Aorta (tissue), 5 donors: ENCODE measurements at regions not wholly inside any gene's neighbourhood (a gene's known extent, or its start where the extent isn't known, plus 50 kb on each side); places are given as distances from the start of the nearest gene placed in this dataset.

Source experiments
- ATAC-seq: fragments of 200-7000 bp; cut with Tn5 transposase; one replicate; pipeline ENCODE4 v1.9.1; 2022; ENCODE audit warnings: moderate library complexity; ENCODE audit not compliant: low FRiP score
- DNase-seq, 2 donors: peaks; one replicate each; pipeline ENCODE4 v3.0.0-alpha.2; 2020
- H3K27ac ChIP-seq, 2 donors: one replicate each; pipeline ENCODE4 v1.5.1; 2013; ENCODE audit warnings: low read length in 2 of 2, mild to moderate bottlenecking in 2 of 2, moderate library complexity in 2 of 2, control low read depth in 1 of 2, inconsistent platforms in 1 of 2, low read depth in 1 of 2
- H3K27me3 ChIP-seq, 2 donors: one replicate each; pipeline ENCODE4 v1.6.1; 2013; ENCODE audit warnings: control low read depth in 1 of 2, low read length in 1 of 2, mild to moderate bottlenecking in 1 of 2, moderate library complexity in 1 of 2; ENCODE audit not compliant: insufficient read depth in 2 of 2, control insufficient read depth in 1 of 2
- H3K36me3 ChIP-seq, 2 donors: one replicate each; pipeline ENCODE4 v1.6.1; 2013; ENCODE audit warnings: control low read depth in 1 of 2, low read length in 1 of 2, mild to moderate bottlenecking in 1 of 2; ENCODE audit not compliant: insufficient read depth in 2 of 2, control insufficient read depth in 1 of 2
- H3K4me1 ChIP-seq, 2 donors: one replicate each; pipeline ENCODE4 v1.6.1; 2013; ENCODE audit warnings: low read length in 2 of 2, control low read depth in 1 of 2, mild to moderate bottlenecking in 1 of 2, moderate library complexity in 1 of 2; ENCODE audit not compliant: insufficient read depth in 2 of 2, control insufficient read depth in 1 of 2
- H3K4me3 ChIP-seq, 2 donors: one replicate each; pipeline ENCODE4 v1.5.1; 2013; ENCODE audit warnings: low read length in 2 of 2, control low read depth in 1 of 2, mild to moderate bottlenecking in 1 of 2
- H3K9me3 ChIP-seq: one replicate; pipeline ENCODE4 v1.6.1; 2013; ENCODE audit warnings: mild to moderate bottlenecking, low read length; ENCODE audit not compliant: control insufficient read depth
- WGBS, 2 donors: extraction: QIAGEN DNeasy Blood & Tissue Kit; methylation state at CpG; one replicate each; pipeline ENCODE4 v1.1.7; 2013; 5-methylcytosine and 5-hydroxymethylcytosine counted together
- intact Hi-C, 2 donors: fragments of 100-400 bp; cut with DNase I; formaldehyde crosslinking; loops; one replicate each; pipeline versions ENCODE4 v1.14.2 to v1.15.0; 2022
- donor health status: healthy with polysubstance abuse.
- donor health status: Bipolar disorder and iron deficiency.
- donor health status: DM: no; HTN: no; CAD: no.
- donor health status: DM: no; HTN: no; CAD: no.
- donor health status: DM: yes; HTN: yes; CAD: no.

DNA sequence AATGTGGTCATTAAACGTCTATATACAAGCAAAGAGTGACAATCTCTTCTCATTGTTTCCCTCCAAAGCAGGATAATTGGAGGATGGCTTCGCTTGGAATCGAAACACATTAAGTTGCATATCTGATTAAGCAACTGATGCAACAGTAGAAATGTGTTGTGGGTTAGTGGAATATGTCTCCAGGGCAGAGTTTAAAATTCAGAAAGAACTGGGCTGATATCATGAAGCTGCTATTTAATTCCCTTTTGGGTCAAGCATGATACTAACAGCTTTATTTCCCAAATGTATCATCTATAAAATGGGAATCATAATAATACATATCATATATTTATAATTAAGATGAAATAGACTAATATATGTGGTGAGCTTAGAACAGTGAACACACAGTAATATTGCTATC is 1763.0 kb upstream of the C9orf72 start:
- DNase-seq (no peak), ATAC-seq (no peak)
- no peaks in the 10 kb centered on the region for H3K4me1 ChIP-seq
- H3K36me3 ChIP-seq: no peaks in the 10 kb centered on the region
- no peak overlapping the region for H3K27ac ChIP-seq
- H3K27me3 ChIP-seq: no peaks in the 10 kb centered on the region
- WGBS, 2 donors: 81 to 88% methylated on average over 3 of the region's 3 CpGs
- intact Hi-C loops: loop anchor here in 1 of 2 donors (10.0 kb wide), 1 partner anchor 89 kb away; no protein-coding TSS in a partner anchor
- no peak overlapping the region for H3K4me3 ChIP-seq
- no peaks in the 10 kb centered on the region for H3K9me3 ChIP-seq

DNA sequence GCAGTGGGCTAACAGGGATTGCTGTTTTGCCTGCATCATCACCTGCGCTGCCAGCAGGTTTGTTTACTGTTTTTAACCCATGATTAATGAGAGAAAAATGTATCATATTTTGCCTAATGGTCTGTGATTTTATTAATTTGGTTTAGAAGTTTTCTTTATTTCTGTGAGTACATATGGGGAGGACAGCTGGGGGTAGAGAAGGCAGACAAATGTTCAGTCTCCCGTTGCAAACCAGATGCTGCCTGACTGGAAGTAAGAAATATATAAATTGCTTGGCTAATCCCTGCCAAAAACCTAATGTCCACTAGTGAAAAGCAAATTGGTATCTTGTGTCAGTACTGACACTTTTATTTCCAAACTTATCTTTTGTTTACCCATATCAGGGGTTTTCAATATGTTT is 1766.1 kb upstream of the C9orf72 start:
- WGBS, 2 donors: 50 to 53% methylated on average over 2 of the region's 2 CpGs
- intact Hi-C loops: loop anchor here in 1 of 2 donors (10.0 kb wide), 1 partner anchor 85 kb away; no protein-coding TSS in a partner anchor

DNA sequence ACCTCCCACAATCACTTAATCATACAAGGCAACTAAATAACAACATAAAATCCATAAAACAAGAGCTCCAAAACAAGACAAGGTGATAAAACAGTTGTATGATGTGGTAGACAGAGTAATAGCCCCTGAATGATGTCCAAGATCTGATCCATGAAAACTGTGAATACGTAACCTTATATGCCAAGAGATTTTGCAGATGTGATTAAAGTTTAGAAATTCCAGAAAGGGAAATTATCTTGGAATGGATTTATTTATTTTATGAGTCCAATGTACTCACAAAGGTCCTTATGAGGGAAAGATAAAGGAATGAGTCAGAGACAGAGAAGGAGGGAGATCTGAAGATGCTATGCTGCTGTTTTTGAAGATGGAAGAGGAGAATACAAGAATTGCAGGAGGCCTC is 1775.7 kb upstream of the C9orf72 start:
- 54 to 84% methylated on average over 1 of the region's 1 CpG for WGBS, 2 donors
- Histone ChIP-seq H3K9me3 (no peaks in the 10 kb centered on the region), H3K4me3 (no peak overlapping the region), H3K27me3 (no peaks in the 10 kb centered on the region), H3K36me3 (no peaks in the 10 kb centered on the region), H3K27ac (no peak overlapping the region), H3K4me1 (no peaks in the 10 kb centered on the region)
- no peak for ATAC-seq
- no peak for DNase-seq
- intact Hi-C loops: no loop called here

More for the DNA sequence above, 1766.1 kb upstream of the C9orf72 start:
- ATAC-seq (no peak), DNase-seq (no peak)
- H3K9me3 ChIP-seq: no peaks in the 10 kb centered on the region
- H3K36me3 ChIP-seq: no peaks in the 10 kb centered on the region
- no peaks in the 10 kb centered on the region for H3K4me1 ChIP-seq
- H3K4me3 ChIP-seq: no peak overlapping the region
- no peaks in the 10 kb centered on the region for H3K27me3 ChIP-seq
- H3K27ac ChIP-seq: no peak overlapping the region

DNA sequence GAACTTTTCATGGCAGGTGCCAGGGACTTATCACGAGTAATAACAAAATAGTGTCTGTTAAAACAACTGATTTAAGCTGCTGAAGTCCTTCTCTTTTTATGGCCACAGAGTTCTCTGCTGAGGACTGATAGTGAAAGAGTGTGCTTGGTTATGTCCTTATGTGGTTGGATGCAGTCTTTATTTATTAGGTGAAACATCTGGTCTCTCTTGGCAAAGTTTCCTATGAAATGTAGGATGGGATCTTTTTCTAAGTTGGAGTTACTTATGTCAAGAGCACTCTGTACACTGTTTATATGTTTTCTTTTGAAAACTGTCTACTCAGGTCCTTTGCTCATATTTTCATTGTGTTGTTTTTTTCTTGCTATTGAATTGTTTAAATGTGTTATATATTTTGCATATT is 1816.1 kb upstream of the C9orf72 start:
- intact Hi-C loops: no loop called here
- H3K27me3 ChIP-seq: no peaks in the 10 kb centered on the region
- DNase-seq (no peak), ATAC-seq (no peak)
- no peaks in the 10 kb centered on the region for H3K36me3 ChIP-seq
- peaks cover under 1% of the 10 kb centered on the region for H3K9me3 ChIP-seq
- no peak overlapping the region for H3K27ac ChIP-seq
- H3K4me1 ChIP-seq: no peaks in the 10 kb centered on the region
- H3K4me3 ChIP-seq: no peak overlapping the region
- WGBS, 2 donors: 78 to 85% methylated on average over 1 of the region's 1 CpG

DNA sequence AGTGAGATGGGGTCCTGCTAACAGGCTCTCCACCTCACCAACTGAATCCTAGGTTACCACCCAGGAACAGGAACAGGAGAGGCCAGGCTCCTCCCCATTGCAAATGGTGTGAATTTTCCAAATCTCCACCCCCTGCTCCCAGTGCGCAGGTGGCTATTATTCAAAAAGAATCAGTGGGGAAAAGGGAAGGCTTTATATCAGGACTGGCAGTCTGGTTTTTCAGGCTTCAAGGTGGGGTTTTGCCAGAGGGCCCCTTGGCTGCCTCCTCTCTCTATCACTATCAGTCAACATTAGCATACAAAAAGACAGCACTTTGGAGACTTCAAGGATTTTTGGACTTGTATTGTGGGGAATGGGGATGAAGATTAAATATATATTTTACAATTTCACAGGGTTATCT is 1817.6 kb upstream of the C9orf72 start:
- no peak for ATAC-seq
- WGBS, 2 donors: 78 to 92% methylated on average over 1 of the region's 1 CpG
- no peak overlapping the region for H3K4me3 ChIP-seq
- H3K9me3 ChIP-seq: no peaks in the 10 kb centered on the region
- no peak for DNase-seq
- no peak overlapping the region for H3K27ac ChIP-seq
- no peaks in the 10 kb centered on the region for H3K27me3 ChIP-seq
- intact Hi-C loops: no loop called here
- H3K4me1 ChIP-seq: no peaks in the 10 kb centered on the region
- no peaks in the 10 kb centered on the region for H3K36me3 ChIP-seq

DNA sequence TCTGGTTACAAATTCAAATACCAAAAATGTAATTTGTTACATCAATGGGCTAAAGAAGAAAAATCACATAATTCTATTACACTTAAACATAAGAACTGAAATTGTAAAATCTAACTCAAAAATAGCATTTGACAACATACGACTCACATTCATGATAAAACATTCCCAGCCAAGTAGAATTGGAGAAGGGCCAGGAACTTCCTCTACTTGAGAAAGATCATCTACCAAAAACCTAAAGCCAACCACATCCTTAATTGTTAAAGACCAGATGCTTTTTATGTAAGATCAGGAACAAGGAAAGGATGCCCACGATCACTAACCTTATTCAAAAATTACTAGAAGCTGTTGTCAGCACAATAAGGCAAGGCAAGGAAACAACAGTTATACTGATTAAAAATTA is 1819.8 kb upstream of the C9orf72 start:
- ATAC-seq (no peak), DNase-seq (no peak)
- Histone ChIP-seq H3K27me3 (no peaks in the 10 kb centered on the region), H3K36me3 (no peaks in the 10 kb centered on the region), H3K27ac (no peak overlapping the region), H3K4me1 (no peaks in the 10 kb centered on the region), H3K9me3 (no peaks in the 10 kb centered on the region), H3K4me3 (no peak overlapping the region)
- intact Hi-C loops: no loop called here
- WGBS, 2 donors: 39 to 44% methylated on average over 2 of the region's 2 CpGs

DNA sequence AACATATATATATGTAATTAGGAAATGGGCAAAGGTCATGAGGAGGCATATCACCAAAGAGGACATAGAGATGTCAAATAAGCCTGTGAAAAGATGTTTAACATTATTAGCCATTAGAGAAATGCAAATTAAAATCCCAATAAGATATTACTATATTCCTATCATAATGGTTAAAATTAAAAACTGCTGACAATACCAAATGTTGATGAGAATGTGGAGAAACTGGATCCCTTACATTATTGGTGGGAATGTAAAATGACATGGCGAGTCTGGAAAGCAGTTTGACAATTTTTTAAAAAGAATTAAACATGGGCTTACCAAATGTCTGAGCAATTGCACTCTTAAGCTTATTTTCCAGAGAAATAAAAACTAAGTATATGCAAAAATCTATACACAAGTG is 1821.6 kb upstream of the C9orf72 start:
- intact Hi-C loops: no loop called here
- no peaks in the 10 kb centered on the region for H3K27me3 ChIP-seq
- H3K36me3 ChIP-seq: no peaks in the 10 kb centered on the region
- H3K9me3 ChIP-seq: no peaks in the 10 kb centered on the region
- WGBS, 2 donors: 81 to 84% methylated on average over 1 of the region's 1 CpG
- no peak overlapping the region for H3K4me3 ChIP-seq
- no peaks in the 10 kb centered on the region for H3K4me1 ChIP-seq
- ATAC-seq (no peak), DNase-seq (no peak)
- H3K27ac ChIP-seq: no peak overlapping the region

DNA sequence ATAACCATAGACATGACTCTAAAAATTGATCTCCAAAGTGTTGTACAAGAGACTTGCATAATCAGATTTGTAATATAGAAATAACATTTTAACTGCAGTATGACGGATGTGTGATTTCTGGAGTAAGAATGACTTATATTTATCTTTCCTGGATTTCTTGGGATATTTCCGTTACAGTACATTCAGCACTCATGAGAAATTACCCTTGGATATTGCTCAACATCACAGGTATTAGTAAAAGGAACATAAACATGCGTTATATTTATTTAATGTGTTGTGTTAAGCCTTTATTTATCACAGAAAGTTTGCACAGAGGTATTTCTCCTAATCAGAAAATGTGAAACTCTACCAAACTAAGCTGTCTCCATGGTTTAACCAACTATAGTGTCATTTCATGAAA is 1823.9 kb upstream of the C9orf72 start:
- no peaks in the 10 kb centered on the region for H3K9me3 ChIP-seq
- intact Hi-C loops: no loop called here

DNA sequence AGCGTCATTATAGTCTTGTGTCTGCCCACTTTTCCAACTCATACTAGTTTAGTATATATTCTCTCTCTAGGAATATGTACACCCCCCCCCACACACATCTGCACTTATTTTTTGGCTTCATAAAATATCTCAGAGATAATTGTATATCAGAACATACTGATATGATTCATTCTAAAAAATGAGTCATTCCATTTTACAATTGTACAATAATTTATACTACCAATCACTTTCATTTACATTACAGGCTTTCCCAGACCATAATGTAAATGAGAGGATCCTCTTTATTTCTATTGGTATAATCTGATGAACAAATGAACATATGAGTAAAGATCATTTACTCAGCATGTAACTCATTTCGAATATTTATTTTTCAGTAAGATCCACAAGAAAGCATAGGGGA is 1842.9 kb upstream of the C9orf72 start:
- 83 to 85% methylated on average over 2 of the region's 2 CpGs for WGBS, 2 donors
- DNase-seq (no peak), ATAC-seq (no peak)
- Histone ChIP-seq H3K27ac (no peak overlapping the region), H3K27me3 (no peaks in the 10 kb centered on the region), H3K9me3 (no peaks in the 10 kb centered on the region), H3K4me3 (no peak overlapping the region), H3K4me1 (no peaks in the 10 kb centered on the region), H3K36me3 (no peaks in the 10 kb centered on the region)
- intact Hi-C loops: no loop called here

More for the DNA sequence above, 1823.9 kb upstream of the C9orf72 start:
- Histone ChIP-seq H3K27ac (no peak overlapping the region), H3K36me3 (no peaks in the 10 kb centered on the region), H3K27me3 (no peaks in the 10 kb centered on the region), H3K4me3 (no peak overlapping the region), H3K4me1 (no peaks in the 10 kb centered on the region)
- ATAC-seq: no peak
- DNase-seq: no peak
- WGBS, 2 donors: 5 to 9% methylated on average over 3 of the region's 3 CpGs
